Epithelial cell of proximal tubule (primary cell): ENCODE measurements at regions not wholly inside any gene's neighbourhood (a gene's known extent, or its start where the extent isn't known, plus 50 kb on each side); places are given as distances from the start of the nearest gene placed in this dataset.

Experiments used
- DNase-seq: peaks from one replicate; pipeline ENCODE4 v3.0.0-alpha.2; 2011; ENCODE audit warnings: low read depth
- H3K4me3 ChIP-seq: 2 replicates; pipeline ENCODE4 v1.5.1; 2011; ENCODE audit warnings: low read depth, mild to moderate bottlenecking, low read length
- CTCF ChIP-seq: conservative IDR thresholded peaks from 2 replicates; pipeline ENCODE4 v1.5.1; 2012; ENCODE audit warnings: low read depth, mild to moderate bottlenecking, low read length

- no peak overlapping the region for H3K4me3 ChIP-seq
- peak; percentile 53 for TF ChIP-seq CTCF
- no peak for DNase-seq
Measured at GRCh38 chr4:71113294-71113693, 119.8 kb downstream of the DCK start.

- TF ChIP-seq CTCF = no peak
- H3K4me3 ChIP-seq = no peak overlapping the region
- no peak for DNase-seq
Measured at GRCh38 chr4:71120831-71121524, 127.5 kb downstream of the DCK start.

- no peak for TF ChIP-seq CTCF
- no peak for DNase-seq
- no peak overlapping the region for H3K4me3 ChIP-seq
Measured at GRCh38 chr4:71123951-71124350, 130.5 kb downstream of the DCK start.

GRCh38 chr4:71125137-71125536 is 131.7 kb downstream of the DCK start:
- TF ChIP-seq CTCF = no peak
- no peak for DNase-seq
- no peak overlapping the region for H3K4me3 ChIP-seq

GRCh38 chr4:71126719-71127118 is 133.3 kb downstream of the DCK start:
- H3K4me3 ChIP-seq = no peak overlapping the region
- DNase-seq = peak; percentile 70
- TF ChIP-seq CTCF = no peak

GRCh38 chr4:71130827-71131603 is 137.6 kb downstream of the DCK start:
- TF ChIP-seq CTCF = peak; percentile 50
- H3K4me3 ChIP-seq = no peak overlapping the region
- peak; percentile 36 for DNase-seq
